ENCODE measurements at regions not wholly inside any gene's neighbourhood (a gene's known extent, or its start where the extent isn't known, plus 50 kb on each side); places are given as distances from the start of the nearest gene placed in this dataset.

DNA sequence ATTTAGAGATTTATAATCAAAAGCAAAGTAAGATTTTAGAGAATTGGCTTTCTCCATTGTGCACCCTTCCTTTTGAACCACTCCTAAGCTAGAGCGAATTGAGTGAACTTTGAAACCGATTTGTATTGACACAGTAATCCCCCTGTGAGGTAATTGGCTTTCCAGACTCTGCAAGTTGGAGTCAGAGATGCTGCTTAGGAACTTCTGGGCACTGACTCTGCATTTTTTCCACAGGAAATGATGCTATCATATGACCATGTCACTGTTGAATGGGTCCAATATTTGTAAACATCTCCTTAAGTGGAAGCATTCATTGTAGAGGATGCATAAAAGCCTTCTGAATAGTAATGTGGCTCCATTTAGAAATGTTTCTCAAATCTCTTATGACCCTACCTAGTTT, 394.4 kb upstream of the ZNF608 start:
- Histone ChIP-seq H3K4me3 (ENCODE audit: low read length) (no peak overlapping the region), H3K9me3 (ENCODE audit: low read depth, low read length) (no peaks in the 10 kb centered on the region), H3K4me1 (ENCODE audit: insufficient read depth, low read length) (no peaks in the 10 kb centered on the region), H3K27me3 (ENCODE audit: insufficient read depth, low read length) (no peaks in the 10 kb centered on the region)

DNA sequence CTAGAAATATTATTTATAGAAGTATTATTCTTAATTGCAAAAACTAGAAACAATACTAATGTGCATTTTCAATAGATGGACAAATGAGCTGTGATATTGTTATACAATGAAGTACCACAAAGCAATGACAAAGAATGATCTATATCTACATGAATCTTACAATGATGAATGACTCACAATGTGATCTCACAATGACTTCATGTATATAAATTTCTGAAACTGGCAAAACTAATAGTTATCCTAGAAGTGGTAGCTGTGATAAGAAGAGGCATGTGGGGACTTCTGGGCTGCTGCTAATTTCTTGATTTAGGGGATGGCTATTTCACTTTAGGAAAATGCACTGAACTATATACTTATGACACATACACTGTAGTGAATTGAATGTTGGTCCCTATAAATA, 396.0 kb upstream of the ZNF608 start:
- no peaks in the 10 kb centered on the region for H3K9me3 ChIP-seq (ENCODE audit: low read depth, low read length)
- no peaks in the 10 kb centered on the region for H3K4me1 ChIP-seq (ENCODE audit: insufficient read depth, low read length)
- no peaks in the 10 kb centered on the region for H3K27me3 ChIP-seq (ENCODE audit: insufficient read depth, low read length)
- H3K4me3 ChIP-seq (ENCODE audit: low read length) = no peak overlapping the region

DNA sequence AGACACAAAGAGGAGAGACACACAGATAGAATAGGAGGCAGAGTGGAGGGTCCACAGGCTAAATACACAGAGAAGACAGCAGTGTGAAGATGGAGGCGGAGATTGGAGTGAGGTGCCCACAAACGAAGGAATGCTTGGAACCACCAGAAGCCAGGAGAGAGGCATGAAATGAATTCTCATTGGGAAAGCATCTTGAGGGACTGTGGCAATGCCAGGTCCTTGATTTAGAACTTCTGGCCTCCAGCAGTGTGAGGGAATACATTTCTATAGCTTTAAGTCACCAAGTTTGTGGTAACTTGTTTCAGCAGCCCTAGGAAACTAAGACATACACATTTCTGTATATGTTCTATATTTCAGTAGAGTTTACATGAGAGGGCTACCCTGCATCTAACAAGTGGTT, 396.6 kb upstream of the ZNF608 start:
- H3K9me3 ChIP-seq (ENCODE audit: low read depth, low read length) = no peaks in the 10 kb centered on the region
- no peak overlapping the region for H3K4me3 ChIP-seq (ENCODE audit: low read length)
- no peaks in the 10 kb centered on the region for H3K27me3 ChIP-seq (ENCODE audit: insufficient read depth, low read length)
- H3K4me1 ChIP-seq (ENCODE audit: insufficient read depth, low read length) = no peaks in the 10 kb centered on the region

DNA sequence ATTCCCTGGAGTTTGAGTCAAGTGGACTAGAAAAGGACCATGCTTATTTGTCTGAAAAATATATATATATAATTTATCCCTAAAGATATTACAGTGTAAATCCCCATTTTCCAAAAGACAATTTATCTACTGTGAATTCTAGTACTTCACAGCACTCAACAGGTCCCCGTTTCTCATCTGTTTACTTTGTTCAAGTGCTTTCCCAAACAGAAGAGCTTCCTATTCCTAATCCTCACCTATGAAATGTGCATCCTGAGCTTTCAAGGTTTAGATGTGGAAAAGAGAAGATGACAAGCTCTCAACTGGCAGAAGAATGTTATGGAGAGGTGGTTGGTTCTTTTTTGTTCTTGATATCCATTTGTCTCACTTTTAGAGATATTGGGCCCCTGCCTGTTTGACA, 401.6 kb upstream of the ZNF608 start:
- H3K27me3 ChIP-seq (ENCODE audit: insufficient read depth, low read length) = no peaks in the 10 kb centered on the region
- H3K9me3 ChIP-seq (ENCODE audit: low read depth, low read length) = no peaks in the 10 kb centered on the region
- H3K4me3 ChIP-seq (ENCODE audit: low read length) = no peak overlapping the region
- no peaks in the 10 kb centered on the region for H3K4me1 ChIP-seq (ENCODE audit: insufficient read depth, low read length)

DNA sequence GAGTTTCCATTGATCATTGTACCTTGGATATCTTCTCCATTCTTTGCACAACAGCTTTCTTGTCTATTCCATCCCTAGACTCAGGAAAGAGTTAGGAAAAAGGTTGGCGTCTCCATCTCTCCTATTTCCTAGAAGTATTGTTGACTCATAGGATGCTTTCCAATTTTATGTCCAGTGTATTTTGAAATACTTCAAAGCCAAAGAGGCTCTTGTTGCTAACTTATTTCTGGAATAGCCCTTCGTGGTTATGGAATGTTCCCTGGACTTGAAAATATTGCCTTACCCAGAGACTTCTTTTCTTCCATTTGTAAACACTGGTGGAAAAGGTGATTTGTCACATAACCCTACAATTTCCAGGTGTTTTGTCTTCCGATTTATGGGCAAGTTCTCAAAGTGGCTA, 402.3 kb upstream of the ZNF608 start:
- Histone ChIP-seq H3K4me3 (ENCODE audit: low read length) (no peak overlapping the region), H3K27me3 (ENCODE audit: insufficient read depth, low read length) (no peaks in the 10 kb centered on the region), H3K4me1 (ENCODE audit: insufficient read depth, low read length) (no peaks in the 10 kb centered on the region), H3K9me3 (ENCODE audit: low read depth, low read length) (no peaks in the 10 kb centered on the region)

DNA sequence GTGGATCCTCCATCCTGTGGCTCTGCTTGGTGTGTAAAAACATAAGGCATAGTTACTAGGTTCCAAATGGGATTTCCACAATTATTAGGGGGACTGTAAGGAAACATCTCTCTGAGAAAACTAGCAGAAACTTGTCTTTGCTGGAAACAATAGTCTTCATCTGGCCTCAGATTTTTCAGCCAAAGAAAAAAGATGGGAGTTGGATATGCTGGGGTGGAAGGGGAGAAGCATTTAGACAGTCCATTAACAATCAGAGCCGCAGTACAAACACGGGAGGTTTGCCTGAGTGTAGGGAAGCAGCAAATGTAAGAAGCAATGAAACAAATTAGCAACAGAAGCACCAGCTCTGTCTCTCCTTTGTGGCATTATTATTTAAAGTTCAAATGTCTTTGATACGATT, 402.7 kb upstream of the ZNF608 start:
- Histone ChIP-seq H3K4me1 (ENCODE audit: insufficient read depth, low read length) (no peaks in the 10 kb centered on the region), H3K27me3 (ENCODE audit: insufficient read depth, low read length) (no peaks in the 10 kb centered on the region), H3K4me3 (ENCODE audit: low read length) (no peak overlapping the region), H3K9me3 (ENCODE audit: low read depth, low read length) (no peaks in the 10 kb centered on the region)

DNA sequence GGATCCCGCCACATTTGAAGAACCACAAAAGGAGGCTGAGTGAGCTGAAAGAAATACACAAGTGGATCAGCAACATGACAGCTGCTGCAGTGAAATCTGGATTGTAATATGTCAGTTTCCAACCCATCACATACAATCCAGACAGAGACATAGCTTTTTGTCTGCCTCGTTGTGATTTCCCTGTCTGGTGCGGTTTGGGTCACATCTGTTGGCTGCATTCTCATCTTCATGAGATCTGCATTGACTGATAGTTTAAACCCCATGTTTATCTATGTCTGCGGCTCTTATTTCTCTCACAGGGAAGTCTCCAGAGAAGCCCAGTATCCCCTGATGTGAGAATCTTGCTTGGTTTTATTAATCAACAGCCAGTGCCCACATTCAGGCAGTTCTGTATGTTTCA, 403.1 kb upstream of the ZNF608 start:
- H3K27me3 ChIP-seq (ENCODE audit: insufficient read depth, low read length) = no peaks in the 10 kb centered on the region
- H3K4me1 ChIP-seq (ENCODE audit: insufficient read depth, low read length) = no peaks in the 10 kb centered on the region
- no peaks in the 10 kb centered on the region for H3K9me3 ChIP-seq (ENCODE audit: low read depth, low read length)
- H3K4me3 ChIP-seq (ENCODE audit: low read length) = no peak overlapping the region

GRCh38 chr5:125150041-125150669, 403.7 kb upstream of the ZNF608 start:
- no peaks in the 10 kb centered on the region for H3K9me3 ChIP-seq (ENCODE audit: low read depth, low read length)
- no peaks in the 10 kb centered on the region for H3K4me1 ChIP-seq (ENCODE audit: insufficient read depth, low read length)
- no peak overlapping the region for H3K4me3 ChIP-seq (ENCODE audit: low read length)
- no peaks in the 10 kb centered on the region for H3K27me3 ChIP-seq (ENCODE audit: insufficient read depth, low read length)

GRCh38 chr5:125151150-125151900, 404.9 kb upstream of the ZNF608 start:
- Histone ChIP-seq H3K9me3 (ENCODE audit: low read depth, low read length) (no peaks in the 10 kb centered on the region), H3K4me1 (ENCODE audit: insufficient read depth, low read length) (no peaks in the 10 kb centered on the region), H3K27me3 (ENCODE audit: insufficient read depth, low read length) (no peaks in the 10 kb centered on the region), H3K4me3 (ENCODE audit: low read length) (no peak overlapping the region)

DNA sequence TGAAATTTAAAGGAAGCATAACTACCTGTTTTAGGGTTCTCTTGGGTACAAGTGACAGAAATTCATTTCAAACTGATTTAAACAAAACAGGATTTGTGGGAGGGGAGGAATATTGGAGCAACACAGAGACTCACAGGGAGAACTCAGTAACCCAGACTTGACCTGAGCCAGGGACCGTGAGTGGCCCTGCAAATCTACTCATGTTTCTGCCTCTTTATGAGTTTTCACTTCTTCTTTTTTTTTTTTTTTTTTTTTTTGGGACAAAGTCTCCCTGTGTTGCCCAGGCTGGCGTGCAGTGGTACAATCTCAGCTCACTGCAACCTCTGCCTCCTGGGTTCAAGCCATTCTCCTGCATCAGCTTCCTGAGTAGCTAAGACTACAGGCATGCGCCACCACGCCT, 405.6 kb upstream of the ZNF608 start:
- Histone ChIP-seq H3K4me1 (ENCODE audit: insufficient read depth, low read length) (no peaks in the 10 kb centered on the region), H3K9me3 (ENCODE audit: low read depth, low read length) (no peaks in the 10 kb centered on the region), H3K27me3 (ENCODE audit: insufficient read depth, low read length) (no peaks in the 10 kb centered on the region), H3K4me3 (ENCODE audit: low read length) (no peak overlapping the region)

DNA sequence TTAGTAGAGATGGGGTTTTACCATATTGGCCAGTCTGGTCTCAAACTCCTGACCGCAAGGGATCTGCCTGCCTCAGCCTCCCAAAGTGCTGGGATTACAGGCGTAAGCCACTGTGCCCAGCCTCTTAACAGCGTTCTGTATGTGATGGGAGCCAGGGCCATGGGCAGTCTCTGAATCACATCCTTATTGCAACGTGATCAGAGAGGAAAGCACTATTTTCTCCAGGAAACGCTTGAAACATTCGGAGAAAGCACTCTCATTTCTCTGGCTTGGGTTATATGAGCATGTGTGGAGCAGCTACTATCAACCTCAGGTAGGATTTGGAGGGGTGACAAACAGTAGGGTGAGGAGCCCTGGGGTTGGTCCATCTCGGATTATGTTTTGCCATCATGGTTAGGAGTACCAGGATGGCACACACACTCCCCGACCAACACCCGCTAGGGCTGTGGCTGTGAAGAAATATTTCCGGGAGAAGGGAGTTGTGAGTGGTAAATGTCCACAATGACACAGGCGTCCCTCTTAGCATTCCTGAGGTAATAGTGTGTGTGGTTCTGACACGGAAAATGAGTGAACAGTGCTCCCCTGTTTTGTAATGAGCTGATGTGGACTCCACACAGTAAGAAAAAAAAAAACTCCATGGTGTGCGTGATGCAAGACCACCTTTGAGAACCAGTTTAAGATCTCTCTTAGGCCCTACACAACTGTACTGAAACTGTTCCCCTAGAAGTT, 406.2 kb upstream of the ZNF608 start:
- H3K27me3 ChIP-seq (ENCODE audit: insufficient read depth, low read length) = no peaks in the 10 kb centered on the region
- no peak overlapping the region for H3K4me3 ChIP-seq (ENCODE audit: low read length)
- H3K4me1 ChIP-seq (ENCODE audit: insufficient read depth, low read length) = no peaks in the 10 kb centered on the region
- no peaks in the 10 kb centered on the region for H3K9me3 ChIP-seq (ENCODE audit: low read depth, low read length)

DNA sequence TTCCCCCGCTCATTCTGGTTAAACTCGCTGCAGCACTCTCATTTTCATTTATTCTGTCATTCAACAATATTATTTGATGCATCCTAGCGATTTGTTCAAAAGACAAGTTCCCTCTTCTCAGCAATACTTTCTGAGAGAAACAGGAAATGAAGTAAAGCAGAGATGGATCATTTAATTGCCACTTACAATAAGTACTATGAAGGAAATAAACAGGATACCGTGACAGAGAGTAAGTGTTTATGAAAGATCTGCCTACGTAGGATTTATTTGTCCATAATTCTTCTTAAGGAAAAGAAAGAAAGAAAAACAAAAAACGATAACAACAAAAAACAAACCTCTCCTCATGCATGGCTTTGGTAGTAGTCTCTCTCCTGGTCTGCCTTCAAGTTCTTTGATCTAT, 406.8 kb upstream of the ZNF608 start:
- no peaks in the 10 kb centered on the region for H3K9me3 ChIP-seq (ENCODE audit: low read depth, low read length)
- no peak overlapping the region for H3K4me3 ChIP-seq (ENCODE audit: low read length)
- H3K4me1 ChIP-seq (ENCODE audit: insufficient read depth, low read length) = no peaks in the 10 kb centered on the region
- no peaks in the 10 kb centered on the region for H3K27me3 ChIP-seq (ENCODE audit: insufficient read depth, low read length)

DNA sequence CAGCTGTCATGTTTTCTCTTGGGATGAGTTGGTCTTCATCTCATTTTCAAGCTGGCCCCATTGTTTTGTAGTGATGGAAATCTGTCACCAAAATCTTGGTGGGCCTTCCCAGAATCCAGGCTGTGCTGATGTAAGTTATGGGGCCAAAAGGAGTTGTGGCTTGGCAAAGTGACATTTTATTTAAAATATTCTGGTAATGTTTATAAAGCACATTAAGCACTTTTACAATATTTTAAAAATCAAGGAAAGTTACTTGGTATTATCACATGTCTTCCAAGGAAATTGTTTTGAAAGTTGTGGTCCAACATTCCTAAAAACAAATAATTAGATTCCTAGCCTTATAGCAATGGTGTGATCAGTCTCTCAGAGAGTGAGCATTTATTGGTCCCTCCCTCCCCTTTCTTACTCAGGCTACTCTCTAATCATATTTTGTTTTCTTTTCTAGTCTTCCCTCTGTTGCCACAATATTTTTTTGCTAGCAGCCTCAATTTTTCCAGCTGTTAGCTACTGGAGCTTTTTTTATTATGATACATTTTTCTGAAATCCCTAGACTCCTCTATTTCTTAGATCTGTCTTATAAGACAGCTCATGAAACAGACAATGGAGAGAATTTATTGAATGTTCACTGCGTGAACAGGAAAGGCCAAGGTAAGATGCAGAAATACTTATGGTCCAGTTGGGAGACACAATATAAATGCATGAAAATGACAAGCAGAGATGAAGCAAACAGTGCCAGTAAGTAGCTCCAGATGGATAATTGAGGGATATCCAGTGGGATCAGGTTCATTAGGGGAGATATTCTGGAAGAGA, 408.1 kb upstream of the ZNF608 start:
- no peaks in the 10 kb centered on the region for H3K27me3 ChIP-seq (ENCODE audit: insufficient read depth, low read length)
- no peaks in the 10 kb centered on the region for H3K4me1 ChIP-seq (ENCODE audit: insufficient read depth, low read length)
- no peak overlapping the region for H3K4me3 ChIP-seq (ENCODE audit: low read length)
- no peaks in the 10 kb centered on the region for H3K9me3 ChIP-seq (ENCODE audit: low read depth, low read length)

DNA sequence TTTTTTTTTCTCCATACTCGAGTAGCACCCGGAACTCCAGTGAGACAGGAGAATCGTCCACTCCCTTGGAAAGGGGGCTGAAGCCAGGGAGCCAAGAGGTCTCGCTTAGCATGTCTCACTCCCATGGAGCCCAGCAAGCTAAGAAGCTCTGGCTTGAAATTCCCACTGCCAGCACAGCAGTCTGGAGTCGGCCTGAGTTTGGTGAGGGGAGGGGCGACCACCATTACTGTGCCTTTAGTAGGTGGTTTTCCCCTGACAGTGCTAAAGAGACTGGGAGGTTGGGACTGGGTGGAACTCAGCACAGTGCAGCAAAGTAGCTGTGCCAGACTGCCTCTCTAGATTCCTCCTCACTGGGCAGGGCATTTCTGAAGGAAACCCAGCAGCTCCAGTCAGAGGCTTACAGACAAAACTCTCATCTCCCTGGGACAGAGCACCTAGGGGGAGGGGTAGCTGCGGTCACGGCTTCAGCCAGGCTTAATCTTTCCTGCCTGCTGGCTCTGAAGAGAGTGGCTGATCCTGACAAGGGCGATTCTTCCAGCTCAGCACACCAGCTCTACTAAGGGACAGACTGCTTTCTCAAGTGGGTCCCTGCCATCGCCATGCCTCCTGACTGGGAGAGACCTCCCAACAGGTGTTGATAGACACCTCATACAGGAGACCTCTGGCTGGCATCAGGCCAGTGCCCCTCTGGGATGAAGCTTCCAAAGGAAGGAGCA, 414.5 kb upstream of the ZNF608 start:
- H3K9me3 ChIP-seq (ENCODE audit: low read depth, low read length) = no peaks in the 10 kb centered on the region
- H3K27me3 ChIP-seq (ENCODE audit: insufficient read depth, low read length) = no peaks in the 10 kb centered on the region
- no peaks in the 10 kb centered on the region for H3K4me1 ChIP-seq (ENCODE audit: insufficient read depth, low read length)
- H3K4me3 ChIP-seq (ENCODE audit: low read length) = no peak overlapping the region

Data from mononuclear cell (primary cell).